GM10248 (cell line): ENCODE measurements at regions not wholly inside any gene's neighbourhood (a gene's known extent, or its start where the extent isn't known, plus 50 kb on each side); places are given as distances from the start of the nearest gene placed in this dataset.

Experiments
- CTCF ChIA-PET: fragments of 300-600 bp; sonication (Branson Sonifier 250); formaldehyde crosslinking; extraction: SDS; loops from one replicate; lab custom pipeline; 2021; ENCODE audit warnings: antibody characterized with exemption; lab: Yijun Ruan, JAX
- POLR2A ChIA-PET: fragments of 350-650 bp; sonication (Branson Sonifier 250); formaldehyde crosslinking; extraction: SDS; loops from one replicate; lab custom pipeline; 2020; ENCODE audit warnings: antibody characterized with exemption; lab: Yijun Ruan, JAX
- DNase-seq: peaks from one replicate; pipeline ENCODE4 v3.0.0; 2012; ENCODE audit errors: extremely low spot score
- CTCF ChIP-seq: IDR thresholded peaks from 2 replicates; pipeline ENCODE4 v1.5.1; 2012; ENCODE audit warnings: mild to moderate bottlenecking, low read depth; ENCODE audit errors: extremely low read depth, missing control alignments, control extremely low read depth

- CTCF ChIA-PET = interaction anchor here (2.0 kb wide), 1 partner anchor 9 kb away, joined by 5 read pairs; no protein-coding TSS in a partner anchor
- POLR2A ChIA-PET = no interaction called here
- DNase-seq = no peak
Measured at GRCh38 chr21:23660560-23660959, 1946.7 kb downstream of the MRPL39 start.

GRCh38 chr21:23644768-23645167, 1962.5 kb downstream of the MRPL39 start:
- no peak for TF ChIP-seq CTCF
- ChIA-PET POLR2A (no interaction called here), CTCF (interaction anchor here (0.9 to 1.1 kb wide), 2 partner anchors 10 to 13 kb away, joined by 3 read pairs; no protein-coding TSS in a partner anchor)
- DNase-seq = no peak

More at GRCh38 chr21:23660560-23660959, 1946.7 kb downstream of the MRPL39 start:
- TF ChIP-seq CTCF = no peak

GRCh38 chr21:23639721-23640120, 1967.6 kb downstream of the MRPL39 start:
- ChIA-PET CTCF (no interaction called here), POLR2A (no interaction called here)
- TF ChIP-seq CTCF = no peak
- no peak for DNase-seq

GRCh38 chr21:23638131-23638695, 1969.1 kb downstream of the MRPL39 start:
- TF ChIP-seq CTCF = no peak
- POLR2A ChIA-PET = no interaction called here
- CTCF ChIA-PET = no interaction called here
- no peak for DNase-seq

- no peak for TF ChIP-seq CTCF
- ChIA-PET CTCF (no interaction called here), POLR2A (no interaction called here)
- DNase-seq = no peak
Measured at GRCh38 chr21:23633447-23633940, 1973.8 kb downstream of the MRPL39 start.

- no peak for DNase-seq
- ChIA-PET POLR2A (no interaction called here), CTCF (no interaction called here)
- TF ChIP-seq CTCF = no peak
Measured at GRCh38 chr21:23624281-23624680, 1983.0 kb downstream of the MRPL39 start.

- no peak for TF ChIP-seq CTCF
- ChIA-PET CTCF (no interaction called here), POLR2A (no interaction called here)
- no peak for DNase-seq
Measured at GRCh38 chr21:23613014-23613413, 1994.3 kb downstream of the MRPL39 start.
